IMR-90 (cell line): ENCODE measurements at regions not wholly inside any gene's neighbourhood (a gene's known extent, or its start where the extent isn't known, plus 50 kb on each side); places are given as distances from the start of the nearest gene placed in this dataset.

Experiments used
- ATAC-seq: fragments of 200-7000 bp; cut with Tn5 transposase; 2 replicates; pipeline ENCODE4 v1.9.1; 2020; ENCODE audit warnings: low read depth, mild to moderate bottlenecking, moderate library complexity
- BruUV-seq: library from RNA; stranded (reverse); fragments of 400-500 nt; replicated peaks from 2 replicates; lab custom pipeline; 2021; lab: Mats Ljungman, UMichigan
- CTCF ChIA-PET: fragments of 300-600 bp; formaldehyde crosslinking; extraction: SDS; loops from one replicate; lab custom pipeline; 2021; ENCODE audit warnings: antibody characterized with exemption; lab: Yijun Ruan, JAX
- POLR2A ChIA-PET: fragments of 300-600 bp; sonication (Branson Sonifier 250); formaldehyde crosslinking; loops from one replicate; lab custom pipeline; 2022; ENCODE audit warnings: antibody characterized with exemption; ENCODE audit not compliant: unreplicated experiment; lab: Charles Lee
- DNase-seq: peaks from one replicate; pipeline ENCODE4 v3.0.0; 2013
- H2AFZ ChIP-seq: replicated peaks from 2 replicates; pipeline ENCODE3; 2013; ENCODE audit warnings: low read length, mild to moderate bottlenecking; ENCODE audit not compliant: poor library complexity
- H2AK5ac ChIP-seq: 2 replicates; pipeline ENCODE4 v1.6.1; 2013; ENCODE audit warnings: low read depth, low read length, inconsistent platforms
- H2AK9ac ChIP-seq: replicated peaks from 2 replicates; pipeline ENCODE3; 2013; ENCODE audit warnings: mild to moderate bottlenecking, low read depth, low read length, moderate library complexity; ENCODE audit not compliant: poor library complexity
- H2BK120ac ChIP-seq: 2 replicates; pipeline ENCODE4 v1.6.1; 2013; ENCODE audit warnings: low read depth, low read length, inconsistent platforms
- H2BK15ac ChIP-seq: 3 replicates; pipeline ENCODE4 v1.6.1; 2013; ENCODE audit warnings: low read depth, low read length, inconsistent platforms
- H2BK20ac ChIP-seq: 2 replicates; pipeline ENCODE4 v1.6.1; 2013; ENCODE audit warnings: low read depth, mild to moderate bottlenecking, inconsistent platforms, low read length, moderate library complexity
- H2BK5ac ChIP-seq: 2 replicates; pipeline ENCODE4 v1.6.1; 2013; ENCODE audit warnings: mild to moderate bottlenecking, low read depth, low read length, inconsistent platforms; ENCODE audit not compliant: poor library complexity, severe bottlenecking
- H3K14ac ChIP-seq: replicated peaks from 2 replicates; pipeline ENCODE4 v1.6.1; 2013; ENCODE audit warnings: low read depth, low read length, inconsistent platforms
- H3K18ac ChIP-seq: 2 replicates; pipeline ENCODE4 v1.6.1; 2013; ENCODE audit warnings: low read depth, low read length, control low read depth
- H3K23ac ChIP-seq: 2 replicates; pipeline ENCODE4 v1.6.1; 2013; ENCODE audit warnings: low read depth, low read length, inconsistent platforms
- H3K27ac ChIP-seq: 2 replicates; pipeline ENCODE4 v1.5.1; 2013; ENCODE audit warnings: mild to moderate bottlenecking, control low read depth, low read length; ENCODE audit not compliant: insufficient read depth
- H3K27me3 ChIP-seq: 2 replicates; pipeline ENCODE4 v1.6.1; 2013; ENCODE audit warnings: low read length; ENCODE audit not compliant: control insufficient read depth, insufficient read depth
- H3K36me3 ChIP-seq: 2 replicates; pipeline ENCODE4 v1.6.1; 2013; ENCODE audit warnings: low read length, mixed read lengths; ENCODE audit not compliant: control insufficient read depth, insufficient read depth
- H3K4ac ChIP-seq: 2 replicates; pipeline ENCODE4 v1.6.1; 2013; ENCODE audit warnings: low read depth, low read length, inconsistent platforms
- H3K4me1 ChIP-seq: 2 replicates; pipeline ENCODE4 v1.6.1; 2013; ENCODE audit warnings: low read length, mixed read lengths; ENCODE audit not compliant: control insufficient read depth, insufficient read depth
- H3K4me2 ChIP-seq: 2 replicates; pipeline ENCODE4 v1.6.1; 2013; ENCODE audit warnings: low read depth, mild to moderate bottlenecking, control low read depth, low read length, moderate library complexity
- H3K4me3 ChIP-seq: 2 replicates; pipeline ENCODE4 v1.5.1; 2013; ENCODE audit warnings: low read depth, mild to moderate bottlenecking, control low read depth, low read length, moderate library complexity; ENCODE audit not compliant: insufficient read depth
- H3K56ac ChIP-seq: 2 replicates; pipeline ENCODE4 v1.6.1; 2013; ENCODE audit warnings: low read length, inconsistent platforms; ENCODE audit not compliant: insufficient read depth; ENCODE audit errors: extremely low read depth
- H3K79me1 ChIP-seq, 2 experiments: 2 replicates each; pipeline ENCODE4 v1.6.1; 2013; ENCODE audit warnings: low read length in 2 of 2, inconsistent platforms in 1 of 2, low read depth in 1 of 2
- H3K9ac ChIP-seq: 2 replicates; pipeline ENCODE4 v1.6.1; 2013; ENCODE audit warnings: low read depth, low read length, control low read depth
- H3K9me1 ChIP-seq: 2 replicates; pipeline ENCODE4 v1.6.1; 2013; ENCODE audit warnings: low read length, inconsistent platforms; ENCODE audit not compliant: insufficient read depth
- H3K9me3 ChIP-seq: 2 replicates; pipeline ENCODE4 v1.6.1; 2013; ENCODE audit warnings: low read length; ENCODE audit not compliant: control insufficient read depth, insufficient read depth
- H4K20me1 ChIP-seq: 2 replicates; pipeline ENCODE4 v1.6.1; 2013; ENCODE audit warnings: low read length, inconsistent platforms; ENCODE audit not compliant: insufficient read depth
- H4K5ac ChIP-seq: 2 replicates; pipeline ENCODE4 v1.6.1; 2013; ENCODE audit warnings: mild to moderate bottlenecking, low read depth, low read length, control low read depth
- H4K8ac ChIP-seq, 2 experiments: 2 replicates each; pipeline ENCODE4 v1.6.1; 2013; ENCODE audit warnings: low read depth in 2 of 2, low read length in 2 of 2, control low read depth in 1 of 2, inconsistent platforms in 1 of 2
- H4K91ac ChIP-seq: 2 replicates; pipeline ENCODE4 v1.6.1; 2013; ENCODE audit warnings: low read depth, low read length, inconsistent platforms; ENCODE audit not compliant: insufficient read depth
- CHD1 ChIP-seq: IDR thresholded peaks from 2 replicates; pipeline ENCODE4 v1.6.1; 2012; ENCODE audit warnings: low read depth, low read length, improper control_type of control experiment
- MAFK ChIP-seq: IDR thresholded peaks from 2 replicates; pipeline ENCODE4 v1.6.1; 2012; ENCODE audit warnings: low read depth, low read length, improper control_type of control experiment
- NFE2L2 ChIP-seq: fragments of 150-350 bp; IDR thresholded peaks from 2 replicates; pipeline ENCODE4 v1.6.1; 2016; ENCODE audit warnings: low read depth, mild to moderate bottlenecking, low read length
- POLR2A ChIP-seq: IDR thresholded peaks from 2 replicates; pipeline ENCODE4 v1.6.1; 2012; ENCODE audit warnings: mild to moderate bottlenecking, low read depth, low read length
- RCOR1 ChIP-seq: IDR thresholded peaks from 2 replicates; pipeline ENCODE4 v1.6.1; 2012; ENCODE audit warnings: mild to moderate bottlenecking, low read length, improper control_type of control experiment; ENCODE audit not compliant: insufficient replicate concordance
- SMC3 ChIP-seq: fragments of 150-350 bp; IDR thresholded peaks from 2 replicates; pipeline ENCODE4 v1.6.1; 2016; ENCODE audit warnings: low read depth, mild to moderate bottlenecking, antibody characterized with exemption, low read length, moderate library complexity
- WGBS, 2 experiments: methylation state at CpG; one replicate each; pipeline versions ENCODE4 v1.1.5 to v1.1.7; 2013; ENCODE audit warnings: missing lambda C conversion rate in 2 of 2; ENCODE audit not compliant: insufficient read length in 1 of 2; ENCODE audit errors: extremely low coverage in 2 of 2; 5-methylcytosine and 5-hydroxymethylcytosine counted together
- dilution Hi-C: fragments of 300-500 bp; cut with HindIII; formaldehyde crosslinking; loops from one replicate; pipeline ENCODE4 v1.14.3; 2018; ENCODE audit warnings: low sequenced_read_pairs; ENCODE audit not compliant: unreplicated experiment
- in situ Hi-C: fragments of 300-500 bp; cut with MboI; formaldehyde crosslinking; loops from 3 replicates; pipeline ENCODE4 v1.14.3; 2019; ENCODE audit warnings: low sequenced_read_pairs, inconsistent platforms, mixed read lengths
- intact Hi-C: fragments of 100-400 bp; cut with micrococcal nuclease; formaldehyde crosslinking; loops from 2 replicates; pipeline ENCODE4 v1.10.0; 2022

DNA sequence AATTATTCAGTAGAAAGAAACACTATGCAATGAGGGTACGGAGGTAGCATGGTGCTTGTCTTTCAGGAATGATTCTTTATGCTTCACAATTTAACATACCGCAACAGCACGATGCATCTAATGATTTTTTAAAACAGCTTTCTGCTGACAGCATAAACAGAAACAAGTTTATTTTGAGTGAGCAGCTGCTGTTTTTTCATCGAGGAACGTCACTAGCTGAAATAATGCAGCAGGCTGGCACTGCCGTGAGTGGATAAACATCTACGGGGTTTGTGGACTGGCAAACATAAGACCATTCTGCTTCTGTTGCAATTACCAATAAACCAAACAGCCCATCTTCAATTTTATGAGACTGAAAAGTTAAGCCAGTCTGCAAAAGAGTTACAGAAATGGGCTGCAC is 871.8 kb downstream of the RPS29 start:
- DNase-seq (no peak), ATAC-seq (no peak)
- H3K23ac ChIP-seq = no peak overlapping the region
- no peak overlapping the region for H4K91ac ChIP-seq
- WGBS, 2 experiments = no CpG with 5 or more reads among the region's 7 CpGs
- no peak overlapping the region for H3K9ac ChIP-seq
- no peaks in the 10 kb centered on the region for H3K4me1 ChIP-seq
- H3K14ac ChIP-seq = no peak overlapping the region
- no peak overlapping the region for H3K4me2 ChIP-seq
- no peak overlapping the region for H2AFZ ChIP-seq
- H2AK9ac ChIP-seq = no peak overlapping the region
- no peak overlapping the region for H2BK15ac ChIP-seq
- H3K9me3 ChIP-seq = no peaks in the 10 kb centered on the region
- no peak overlapping the region for H2BK5ac ChIP-seq
- no peak overlapping the region for H3K56ac ChIP-seq
- no peak overlapping the region for H4K5ac ChIP-seq
- no peak overlapping the region for H2AK5ac ChIP-seq
- H3K79me1 ChIP-seq = no peaks in the 10 kb centered on the region
- BruUV-seq = no TSS peak
- no peak overlapping the region for H4K8ac ChIP-seq
- dilution Hi-C loops (no loop called here), in situ Hi-C loops (no loop called here), intact Hi-C loops (no loop called here)
- TF ChIP-seq NFE2L2 (no peak), CHD1 (no peak), RCOR1 (no peak), POLR2A (no peak), SMC3 (no peak), MAFK (no peak)
- ChIA-PET POLR2A (no interaction called here), CTCF (no interaction called here)
- H2BK20ac ChIP-seq = no peak overlapping the region
- H3K4me3 ChIP-seq = no peak overlapping the region
- no peaks in the 10 kb centered on the region for H4K20me1 ChIP-seq
- H2BK120ac ChIP-seq = no peak overlapping the region
- H3K9me1 ChIP-seq = no peaks in the 10 kb centered on the region
- H3K18ac ChIP-seq = no peak overlapping the region
- no peaks in the 10 kb centered on the region for H3K36me3 ChIP-seq
- no peak overlapping the region for H3K4ac ChIP-seq
- no peaks in the 10 kb centered on the region for H3K27me3 ChIP-seq
- no peak overlapping the region for H3K27ac ChIP-seq
